ENCODE measurements at regions not wholly inside any gene's neighbourhood (a gene's known extent, or its start where the extent isn't known, plus 50 kb on each side); places are given as distances from the start of the nearest gene placed in this dataset.
"Not testable (repeated sequence)": the region's sequence is repeated elsewhere in the genome, so short reads cannot be mapped to it uniquely, and the experiment has no call there.

GRCh38 chr6:112665114-112665513 is 318.0 kb downstream of the RFPL4B start:
- DNase-seq = no peak

GRCh38 chr6:112665815-112666214 is 318.7 kb downstream of the RFPL4B start:
- DNase-seq = no peak

- no peak for DNase-seq
Measured at GRCh38 chr6:112667427-112667826, 320.3 kb downstream of the RFPL4B start.

GRCh38 chr6:112680091-112680490 is 333.0 kb downstream of the RFPL4B start:
- DNase-seq = no peak

GRCh38 chr6:112682071-112682470 is 334.9 kb downstream of the RFPL4B start:
- no peak for DNase-seq

- no peak for DNase-seq
Measured at GRCh38 chr6:112683106-112683505, 336.0 kb downstream of the RFPL4B start.

- no peak for DNase-seq
Measured at GRCh38 chr6:112683926-112684325, 336.8 kb downstream of the RFPL4B start.

- DNase-seq = not testable (repeated sequence)
Measured at GRCh38 chr6:112685521-112686220, 338.5 kb downstream of the RFPL4B start.

GRCh38 chr6:112688487-112689165 is 341.5 kb downstream of the RFPL4B start:
- not testable (repeated sequence) for DNase-seq

- DNase-seq = not testable (repeated sequence)
Measured at GRCh38 chr6:112689183-112689858, 342.2 kb downstream of the RFPL4B start.

GRCh38 chr6:112690497-112691202 is 343.5 kb downstream of the RFPL4B start:
- DNase-seq = no peak

GRCh38 chr6:112691289-112691688 is 344.2 kb downstream of the RFPL4B start:
- no peak for DNase-seq

- no peak for DNase-seq
Measured at GRCh38 chr6:112695001-112695400, 347.9 kb downstream of the RFPL4B start.

GRCh38 chr6:112697265-112697664 is 350.1 kb downstream of the RFPL4B start:
- DNase-seq = no peak

- no peak for DNase-seq
Measured at GRCh38 chr6:112701201-112701600, 354.1 kb downstream of the RFPL4B start.

- no peak for DNase-seq
Measured at GRCh38 chr6:112710710-112711109, 363.6 kb downstream of the RFPL4B start.

- no peak for DNase-seq
Measured at GRCh38 chr6:112713402-112713801, 366.3 kb downstream of the RFPL4B start.

GRCh38 chr6:112717401-112717800 is 370.3 kb downstream of the RFPL4B start:
- no peak for DNase-seq

GRCh38 chr6:112717856-112718255 is 370.7 kb downstream of the RFPL4B start:
- DNase-seq = no peak

GRCh38 chr6:112725541-112726085 is 378.5 kb downstream of the RFPL4B start:
- DNase-seq = no peak

GRCh38 chr6:112735129-112735528 is 388.0 kb downstream of the RFPL4B start:
- no peak for DNase-seq

- DNase-seq = no peak
Measured at GRCh38 chr6:112739766-112740165, 392.6 kb downstream of the RFPL4B start.

GRCh38 chr6:112743323-112743722 is 396.2 kb downstream of the RFPL4B start:
- no peak for DNase-seq

Measured in AML-193 (cell line).